ENCODE measurements at regions not wholly inside any gene's neighbourhood (a gene's known extent, or its start where the extent isn't known, plus 50 kb on each side); places are given as distances from the start of the nearest gene placed in this dataset.

- H3K36me3 ChIP-seq (ENCODE audit: control insufficient read depth in 2 of 4, insufficient read depth in 4 of 4, low read length in 3 of 4), result no peaks in the 10 kb centered on the region
- no peak overlapping the region for H4K8ac ChIP-seq (ENCODE audit: extremely low read depth, insufficient read depth, low read length)
- no peak overlapping the region for H3K14ac ChIP-seq (ENCODE audit: insufficient read length)
- WGBS, 2 experiments (ENCODE audit: extremely low coverage in 1 of 2, insufficient coverage in 1 of 2, insufficient read length in 1 of 2, insufficient replicate concordance in 2 of 2, low coverage in 1 of 2, low lambda C conversion rate in 2 of 2, missing lambda C conversion rate in 1 of 2), result 86% methylated on average over 2 of the region's 2 CpGs; no CpG with 5 or more reads in 1 of the 2 experiments
- H4K5ac ChIP-seq (ENCODE audit: insufficient read length, low read depth, low read length), result no peak overlapping the region
- H2BK12ac ChIP-seq (ENCODE audit: low read depth, low read length), result no peak overlapping the region
- FAIRE-seq (no peak), DNase-seq (ENCODE audit: low read depth in 1 of 2, low spot score in 2 of 2) (no peak)
- no peaks in the 10 kb centered on the region for H4K20me1 ChIP-seq (replicated peaks in 1 of 2; ENCODE audit: control insufficient read depth in 1 of 2, insufficient read depth in 2 of 2, low read length in 2 of 2)
- no peak for TF ChIP-seq POU5F1 (IDR thresholded peaks at IDR 0.05; ENCODE audit: low read depth, low read length)
- no peak for TF ChIP-seq EZH2 (IDR thresholded peaks at IDR 0.05; ENCODE audit: low read depth, low read length, severe bottlenecking)
- TF ChIP-seq CBX5 (IDR thresholded peaks at IDR 0.05; ENCODE audit: low read depth, low read length), result no peak
- TF ChIP-seq SP2 (IDR thresholded peaks at IDR 0.05; ENCODE audit: low read length), result no peak
- TF ChIP-seq RAD21 (IDR thresholded peaks at IDR 0.05 in 1 of 2, conservative IDR thresholded peaks at IDR 0.05 in 1 of 2; ENCODE audit: low read depth in 2 of 2, low read length in 2 of 2), result no peak
- TF ChIP-seq GABPA (IDR thresholded peaks at IDR 0.05; ENCODE audit: borderline replicate concordance, insufficient read depth, low read length), result no peak
- no peak for TF ChIP-seq SIRT6 (IDR thresholded peaks at IDR 0.05; ENCODE audit: low read length)
- TF ChIP-seq JUND (IDR thresholded peaks at IDR 0.05; ENCODE audit: low read length), result no peak
- no peak for TF ChIP-seq FOSL1 (IDR thresholded peaks at IDR 0.05; ENCODE audit: insufficient read depth, low read depth, low read length)
- TF ChIP-seq CTBP2 (IDR thresholded peaks at IDR 0.05; ENCODE audit: borderline replicate concordance, insufficient read depth, insufficient read length, low read length), result no peak
- no peak overlapping the region for H3K18ac ChIP-seq (ENCODE audit: extremely low read depth, low read length)
- H2BK5ac ChIP-seq (ENCODE audit: low read depth, low read length), result no peak overlapping the region
- H3K9ac ChIP-seq (replicated peaks in 1 of 4; ENCODE audit: extremely low read depth in 1 of 4, low read depth in 3 of 4, low read length in 3 of 4), result no peak overlapping the region
- no peak overlapping the region for H3K4me2 ChIP-seq (ENCODE audit: insufficient read depth in 1 of 2, low read depth in 2 of 2, low read length in 2 of 2)
- no peak overlapping the region for H3K27ac ChIP-seq (ENCODE audit: low read depth, low read length)
- no peak overlapping the region for H3K4ac ChIP-seq (replicated peaks; ENCODE audit: insufficient read length, low read depth, low read length)
- no peaks in the 10 kb centered on the region for H3K27me3 ChIP-seq (replicated peaks in 1 of 4; ENCODE audit: control insufficient read depth in 3 of 4, extremely low read depth in 1 of 4, insufficient read depth in 3 of 4, low read length in 3 of 4)
- no peak overlapping the region for H2BK15ac ChIP-seq (ENCODE audit: low read length)
- H4K91ac ChIP-seq (replicated peaks; ENCODE audit: insufficient read length, low read length), result no peak overlapping the region
- H2AFZ ChIP-seq (ENCODE audit: low read length), result no peak overlapping the region
- H3K23me2 ChIP-seq (ENCODE audit: low read depth, low read length), result no peaks in the 10 kb centered on the region
- H3K79me2 ChIP-seq (ENCODE audit: control insufficient read depth in 1 of 2, insufficient read depth in 2 of 2, low read length in 2 of 2), result no peaks in the 10 kb centered on the region
- H2BK120ac ChIP-seq (replicated peaks; ENCODE audit: low read depth, low read length), result no peak overlapping the region
- H3K79me1 ChIP-seq (ENCODE audit: low read depth, low read length), result no peaks in the 10 kb centered on the region
- H3K56ac ChIP-seq (replicated peaks; ENCODE audit: insufficient read length, low read depth, low read length), result no peak overlapping the region
- CTCF ChIA-PET (ENCODE audit: partially characterized antibody), result no interaction called here
- no peak overlapping the region for H3K4me3 ChIP-seq (ENCODE audit: extremely low read depth in 1 of 4, insufficient read depth in 2 of 4, low read depth in 3 of 4, low read length in 4 of 4)
- no peaks in the 10 kb centered on the region for H3K9me3 ChIP-seq (ENCODE audit: insufficient read depth in 2 of 2, low read depth in 1 of 2, low read length in 1 of 2)
- H3K23ac ChIP-seq (ENCODE audit: insufficient read length), result no peak overlapping the region
- POLR2A ChIA-PET (ENCODE audit: partially characterized antibody), result no interaction called here
- H3K4me1 ChIP-seq (replicated peaks in 1 of 4; ENCODE audit: control insufficient read depth in 3 of 4, insufficient read depth in 4 of 4, low read length in 3 of 4), result peaks cover 0 to 2% (median 0%) of the 10 kb centered on the region in 4 experiments; a peak in 1 of 7 replicates
- H2BK20ac ChIP-seq (ENCODE audit: low read length), result no peak overlapping the region
- no peak overlapping the region for H2AK5ac ChIP-seq (ENCODE audit: low read depth, low read length)
These were observed 134.1 kb upstream of the PRLR start for GRCh38 chr5:35364350-35364749.

Measured in H1 (cell line).